Liver (tissue), 8 donors: ENCODE measurements at regions not wholly inside any gene's neighbourhood (a gene's known extent, or its start where the extent isn't known, plus 50 kb on each side); places are given as distances from the start of the nearest gene placed in this dataset.

Source experiments
- DNase-seq: peaks from one replicate; pipeline ENCODE4 v3.0.0-alpha.2; 2017; ENCODE audit warnings: low spot score
- H3K27ac ChIP-seq, 2 donors: one replicate each; pipeline ENCODE4 v1.7.0; 2013; ENCODE audit warnings: inconsistent platforms in 2 of 2, low read length in 2 of 2, control low read depth in 1 of 2, low read depth in 1 of 2, mild to moderate bottlenecking in 1 of 2
- H3K27me3 ChIP-seq, 4 donors: one replicate each; pipeline versions ENCODE4 v1.6.1 to v1.7.0; 2013; ENCODE audit warnings: low read length in 3 of 4, inconsistent platforms in 1 of 4, mild to moderate bottlenecking in 1 of 4, moderate library complexity in 1 of 4; ENCODE audit not compliant: control insufficient read depth in 4 of 4, insufficient read depth in 4 of 4
- H3K36me3 ChIP-seq, 4 donors: one replicate each; pipeline versions ENCODE4 v1.6.1 to v1.7.0; 2013; ENCODE audit warnings: low read length in 3 of 4, mild to moderate bottlenecking in 3 of 4, low read depth in 1 of 4, moderate library complexity in 1 of 4; ENCODE audit not compliant: control insufficient read depth in 4 of 4, insufficient read depth in 3 of 4
- H3K4me1 ChIP-seq, 4 donors: one replicate each; pipeline versions ENCODE4 v1.6.1 to v1.7.0; 2013; ENCODE audit warnings: low read length in 3 of 4, mild to moderate bottlenecking in 3 of 4, moderate library complexity in 1 of 4; ENCODE audit not compliant: control insufficient read depth in 4 of 4, insufficient read depth in 4 of 4
- H3K4me3 ChIP-seq, 3 donors: one replicate each; pipeline versions ENCODE4 v1.6.1 to v1.7.0; 2013; ENCODE audit warnings: low read length in 3 of 3, control low read depth in 1 of 3, low read depth in 1 of 3, mild to moderate bottlenecking in 1 of 3
- H3K9ac ChIP-seq, 2 donors: one replicate each; pipeline ENCODE4 v1.7.0; 2013; ENCODE audit warnings: low read length in 2 of 2, mild to moderate bottlenecking in 2 of 2, moderate library complexity in 2 of 2, control low read depth in 1 of 2, low read depth in 1 of 2
- H3K9me3 ChIP-seq, 4 donors: one replicate each; pipeline versions ENCODE4 v1.6.1 to v1.7.0; 2013; ENCODE audit warnings: low read length in 3 of 4; ENCODE audit not compliant: control insufficient read depth in 4 of 4
- CTCF ChIP-seq: fragments of 150-350 bp; IDR thresholded peaks from 2 replicates; pipeline ENCODE4 v1.5.1; 2017; ENCODE audit warnings: improper control_type of control experiment, low read depth, low read length; ENCODE audit not compliant: missing input control
- EGR1 ChIP-seq, 2 donors: IDR thresholded peaks; 2 replicates each; pipeline ENCODE4 v1.6.1; 2016 to 2018; ENCODE audit warnings: antibody characterized with exemption in 2 of 2, low read depth in 2 of 2
- FOXA1 ChIP-seq: IDR thresholded peaks from 2 replicates; pipeline ENCODE4 v1.6.1; 2016; ENCODE audit warnings: antibody characterized with exemption
- GABPA ChIP-seq, 2 donors: IDR thresholded peaks in 1 of 2; conservative IDR thresholded peaks in 1 of 2; 2 replicates each; pipeline ENCODE4 v1.6.1; 2016; ENCODE audit warnings: antibody characterized with exemption in 2 of 2, mild to moderate bottlenecking in 1 of 2, moderate library complexity in 1 of 2
- HNF4A ChIP-seq, 2 donors: conservative IDR thresholded peaks; 2 replicates each; pipeline ENCODE4 v1.6.1; 2016; ENCODE audit warnings: antibody characterized with exemption in 2 of 2, mild to moderate bottlenecking in 2 of 2
- HNF4G ChIP-seq: IDR thresholded peaks from 2 replicates; pipeline ENCODE4 v1.6.1; 2016; ENCODE audit warnings: antibody characterized with exemption
- JUND ChIP-seq, 2 donors: IDR thresholded peaks; 2 replicates each; pipeline ENCODE4 v1.6.1; 2016; ENCODE audit warnings: antibody characterized with exemption in 2 of 2
- NR2F2 ChIP-seq: IDR thresholded peaks from 2 replicates; pipeline ENCODE4 v1.6.1; 2016; ENCODE audit warnings: antibody characterized with exemption
- RAD21 ChIP-seq, 2 donors: IDR thresholded peaks; 2 replicates each; pipeline ENCODE4 v1.6.1; 2016; ENCODE audit warnings: antibody characterized with exemption in 2 of 2, mild to moderate bottlenecking in 2 of 2
- REST ChIP-seq: IDR thresholded peaks from 2 replicates; pipeline ENCODE4 v1.6.1; 2016; ENCODE audit warnings: antibody characterized with exemption, mild to moderate bottlenecking
- RXRA ChIP-seq, 2 donors: IDR thresholded peaks; 2 replicates each; pipeline ENCODE4 v1.6.1; 2017 to 2018; ENCODE audit warnings: antibody characterized with exemption in 2 of 2, mild to moderate bottlenecking in 1 of 2
- SP1 ChIP-seq: IDR thresholded peaks from 2 replicates; pipeline ENCODE4 v1.6.1; 2018; ENCODE audit warnings: antibody characterized with exemption, mild to moderate bottlenecking
- TAF1 ChIP-seq: conservative IDR thresholded peaks from 2 replicates; pipeline ENCODE4 v1.6.1; 2016; ENCODE audit warnings: antibody characterized with exemption, mild to moderate bottlenecking
- WGBS: extraction: QIAGEN DNeasy Blood & Tissue Kit; methylation state at CpG from one replicate; pipeline ENCODE4 v1.1.7; 2013; 5-methylcytosine and 5-hydroxymethylcytosine counted together
- donor health status: healthy.
- donor health status: healthy.
- donor health status: healthy.
- donor health status: healthy.
- donor health status: healthy.

- Histone ChIP-seq H3K9ac (no peak overlapping the region), H3K4me1 (no peaks in the 10 kb centered on the region), H3K36me3 (no peaks in the 10 kb centered on the region), H3K27me3 (no peaks in the 10 kb centered on the region), H3K4me3 (no peak overlapping the region), H3K9me3 (no peaks in the 10 kb centered on the region), H3K27ac (no peak overlapping the region)
- no peak for DNase-seq
- WGBS = 71% methylated on average over 1 of the region's 1 CpG
- TF ChIP-seq JUND (IDR thresholded peaks at IDR 0.05) (no peak), TAF1 (no peak), RAD21 (IDR thresholded peaks at IDR 0.05) (no peak)
These were observed 69.8 kb upstream of the DTNA start for GRCh38 chr18:34640276-34640675.

- Histone ChIP-seq H3K27ac (no peak overlapping the region), H3K9me3 (no peaks in the 10 kb centered on the region), H3K27me3 (peaks cover 0 to 3% (median 0%) of the 10 kb centered on the region in 4 donors), H3K4me1 (no peaks in the 10 kb centered on the region), H3K4me3 (no peak overlapping the region), H3K36me3 (no peaks in the 10 kb centered on the region), H3K9ac (no peak overlapping the region)
- DNase-seq = no peak
- TF ChIP-seq RAD21 (IDR thresholded peaks at IDR 0.05) (peak in 1 of 2 donors; percentile 12), SP1 (no peak)
- 60% methylated on average over 2 of the region's 2 CpGs for WGBS
These were observed 66.1 kb upstream of the DTNA start for GRCh38 chr18:34643989-34644388.

- Histone ChIP-seq H3K27me3 (peaks cover 0 to 3% (median 0%) of the 10 kb centered on the region in 4 donors), H3K36me3 (no peaks in the 10 kb centered on the region)
These were observed 62.8 kb upstream of the DTNA start for GRCh38 chr18:34647251-34647650.

More at GRCh38 chr18:34647251-34647650, 62.8 kb upstream of the DTNA start:
- TF ChIP-seq EGR1 (IDR thresholded peaks at IDR 0.05; ENCODE audit: low read depth in 2 of 2) (no peak), NR2F2 (no peak), FOXA1 (no peak), HNF4A (conservative IDR thresholded peaks at IDR 0.05) (no peak), SP1 (no peak), HNF4G (no peak), RXRA (IDR thresholded peaks at IDR 0.05) (no peak), TAF1 (no peak), REST (no peak), GABPA (IDR thresholded peaks at IDR 0.05 in 1 of 2, conservative IDR thresholded peaks at IDR 0.05 in 1 of 2) (no peak), JUND (IDR thresholded peaks at IDR 0.05) (no peak), CTCF (no peak)
- no peaks in the 10 kb centered on the region for H3K4me1 ChIP-seq
- H3K4me3 ChIP-seq = no peak overlapping the region
- H3K9ac ChIP-seq = no peak overlapping the region
- H3K9me3 ChIP-seq = no peaks in the 10 kb centered on the region
- WGBS = 84% methylated on average over 4 of the region's 4 CpGs
- no peak overlapping the region for H3K27ac ChIP-seq
- no peak for DNase-seq
